Omental fat pad (tissue), 3 donors: ENCODE measurements at regions not wholly inside any gene's neighbourhood (a gene's known extent, or its start where the extent isn't known, plus 50 kb on each side); places are given as distances from the start of the nearest gene placed in this dataset.
"Not testable (repeated sequence)": the region's sequence is repeated elsewhere in the genome, so short reads cannot be mapped to it uniquely, and the experiment has no call there.

Experiments used
- ATAC-seq: fragments of 150-250 bp; one replicate; pipeline ENCODE4 v1.9.1; 2016; ENCODE audit warnings: mild to moderate bottlenecking, moderate library complexity; ENCODE audit not compliant: low FRiP score
- DNase-seq: peaks from one replicate; pipeline ENCODE4 v3.0.0-alpha.2; 2019; ENCODE audit warnings: low spot score
- TF ChIP-seq, protein P1 (sequence below), 3 donors: fragments of 450-650 bp; IDR thresholded peaks; one replicate each; pipeline ENCODE4 v1.5.1; 2016 to 2017; ENCODE audit warnings: antibody characterized with exemption in 3 of 3, mild to moderate bottlenecking in 3 of 3, moderate library complexity in 2 of 3

DNA sequence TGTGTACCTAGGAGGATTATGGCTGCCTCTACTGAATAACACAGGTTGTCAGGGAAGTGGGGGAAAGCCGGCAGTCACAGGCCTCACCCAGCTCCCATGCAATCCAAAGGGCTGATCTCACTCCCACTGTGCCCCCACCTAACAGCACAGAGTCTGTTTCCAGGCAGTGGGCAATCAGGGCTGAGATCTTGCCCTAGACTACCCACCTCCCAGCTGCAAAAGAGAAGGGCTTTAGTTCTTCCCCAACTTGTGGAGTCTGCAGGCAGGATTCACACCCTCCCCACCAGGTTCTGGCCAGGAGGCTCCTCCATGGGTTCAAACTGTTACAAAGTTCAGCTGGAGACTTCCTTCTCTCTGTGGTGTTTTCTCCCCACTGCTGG lies 66.0 kb upstream of the OLIG3 start:
- no peak for DNase-seq
- no peak for ATAC-seq
- TF ChIP-seq, protein P1, sequence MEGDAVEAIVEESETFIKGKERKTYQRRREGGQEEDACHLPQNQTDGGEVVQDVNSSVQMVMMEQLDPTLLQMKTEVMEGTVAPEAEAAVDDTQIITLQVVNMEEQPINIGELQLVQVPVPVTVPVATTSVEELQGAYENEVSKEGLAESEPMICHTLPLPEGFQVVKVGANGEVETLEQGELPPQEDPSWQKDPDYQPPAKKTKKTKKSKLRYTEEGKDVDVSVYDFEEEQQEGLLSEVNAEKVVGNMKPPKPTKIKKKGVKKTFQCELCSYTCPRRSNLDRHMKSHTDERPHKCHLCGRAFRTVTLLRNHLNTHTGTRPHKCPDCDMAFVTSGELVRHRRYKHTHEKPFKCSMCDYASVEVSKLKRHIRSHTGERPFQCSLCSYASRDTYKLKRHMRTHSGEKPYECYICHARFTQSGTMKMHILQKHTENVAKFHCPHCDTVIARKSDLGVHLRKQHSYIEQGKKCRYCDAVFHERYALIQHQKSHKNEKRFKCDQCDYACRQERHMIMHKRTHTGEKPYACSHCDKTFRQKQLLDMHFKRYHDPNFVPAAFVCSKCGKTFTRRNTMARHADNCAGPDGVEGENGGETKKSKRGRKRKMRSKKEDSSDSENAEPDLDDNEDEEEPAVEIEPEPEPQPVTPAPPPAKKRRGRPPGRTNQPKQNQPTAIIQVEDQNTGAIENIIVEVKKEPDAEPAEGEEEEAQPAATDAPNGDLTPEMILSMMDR (IDR thresholded peaks at IDR 0.05): no peak

- TF ChIP-seq, protein P1 (IDR thresholded peaks at IDR 0.05): no peak
- ATAC-seq (no peak), DNase-seq (no peak)
Measured at GRCh38 chr6:137568067-137568466, 73.9 kb upstream of the OLIG3 start.

DNA sequence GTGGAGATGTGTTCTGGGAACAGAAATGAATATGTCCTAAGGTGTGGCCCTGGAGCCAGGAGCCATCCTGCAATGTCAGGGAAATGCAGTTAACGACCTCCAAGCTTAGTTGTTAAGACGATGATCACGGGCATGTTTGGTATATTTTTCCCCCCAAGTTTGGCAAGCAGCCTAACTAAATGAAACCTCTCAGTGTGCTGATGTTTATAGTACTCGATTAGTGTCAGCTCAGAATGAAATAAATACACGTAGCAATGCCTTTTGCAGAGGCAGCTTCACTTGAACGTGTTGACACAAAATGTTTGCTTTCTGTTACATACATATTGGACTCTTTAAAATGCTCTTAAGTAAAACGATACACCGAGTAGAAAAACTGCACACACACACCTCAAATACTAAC lies 76.2 kb upstream of the OLIG3 start:
- TF ChIP-seq, protein P1 (IDR thresholded peaks at IDR 0.05): no peak
- DNase-seq (no peak), ATAC-seq (no peak)

GRCh38 chr6:137571854-137572253 lies 77.7 kb upstream of the OLIG3 start:
- peak; percentile 27 for DNase-seq
- ATAC-seq: no peak
- TF ChIP-seq, protein P1 (IDR thresholded peaks at IDR 0.05): no peak

DNA sequence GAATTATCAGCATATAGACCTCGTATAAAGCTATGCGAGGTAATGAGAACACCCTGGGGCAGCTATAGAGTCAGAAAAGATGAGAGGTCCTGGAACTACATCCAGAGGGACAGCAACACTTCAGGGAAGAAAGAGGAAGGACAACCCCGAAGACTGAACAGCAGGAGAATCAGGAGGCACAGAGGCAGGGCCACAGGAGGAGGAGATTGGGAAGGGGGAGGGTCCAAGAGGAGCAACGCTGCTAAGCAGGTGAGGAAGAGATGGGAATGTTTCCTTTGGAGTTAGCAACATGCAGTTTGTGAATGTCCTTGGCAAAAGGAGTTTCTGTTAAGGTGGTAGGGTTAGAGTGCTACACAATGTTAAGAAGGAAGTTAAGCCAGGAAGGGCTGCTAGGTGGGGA lies 79.5 kb upstream of the OLIG3 start:
- TF ChIP-seq, protein P1 (IDR thresholded peaks at IDR 0.05): no peak
- DNase-seq (no peak), ATAC-seq (no peak)

DNA sequence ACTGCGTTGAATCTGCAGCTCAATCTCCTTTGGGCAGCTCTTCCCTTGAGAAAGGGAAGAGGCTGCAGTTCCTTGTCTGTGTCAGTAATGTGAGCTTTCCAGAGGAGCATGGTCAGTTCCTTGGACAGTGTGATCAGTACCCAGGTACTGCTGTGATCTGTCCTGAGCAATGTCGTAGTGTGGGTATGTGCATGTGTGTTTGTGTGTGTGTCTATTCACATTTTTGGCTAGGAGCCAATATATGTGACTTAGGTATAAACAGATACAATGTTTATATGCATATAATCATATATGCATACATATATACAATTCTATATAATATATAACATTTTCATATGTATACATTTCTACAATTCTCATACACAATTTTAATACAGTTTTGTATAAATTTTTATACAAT lies 85.4 kb upstream of the OLIG3 start:
- TF ChIP-seq, protein P1 (IDR thresholded peaks at IDR 0.05): no peak
- ATAC-seq (no peak), DNase-seq (no peak)

DNA sequence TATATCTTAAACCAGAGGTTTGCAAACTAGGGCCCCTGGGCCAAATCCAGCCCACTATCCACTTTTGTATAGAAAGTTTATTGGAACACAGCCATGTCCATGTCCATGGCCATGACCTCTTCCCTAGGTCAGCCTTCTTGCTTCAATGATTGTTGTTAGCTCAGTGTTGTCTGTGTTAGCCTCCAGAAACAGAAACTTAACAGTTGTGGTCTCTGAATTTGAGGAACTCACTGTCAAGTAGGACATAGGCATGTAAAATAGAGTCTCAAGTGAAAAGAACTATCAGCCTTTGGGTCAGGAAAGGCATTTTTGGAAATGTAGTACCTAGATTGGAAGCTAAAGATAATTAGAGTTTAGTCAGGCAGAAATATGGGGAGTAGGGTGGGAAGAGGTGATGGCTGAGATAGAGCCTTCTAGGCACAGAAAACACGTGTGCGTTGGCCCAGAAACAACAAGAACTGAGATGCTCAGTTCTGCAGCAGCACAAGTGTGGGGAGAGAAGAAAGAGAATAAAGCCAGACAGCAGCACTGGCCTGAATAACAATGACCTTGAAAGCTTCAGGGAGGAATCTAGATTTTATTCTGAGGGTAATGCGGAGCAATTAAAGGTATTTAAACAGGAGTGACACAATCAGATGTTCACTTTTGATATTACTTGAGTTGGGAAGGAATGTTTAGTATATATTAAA lies 87.0 kb upstream of the OLIG3 start:
- TF ChIP-seq, protein P1 (IDR thresholded peaks at IDR 0.05): no peak
- ATAC-seq (no peak), DNase-seq (no peak)

GRCh38 chr6:137583519-137583918 lies 89.3 kb upstream of the OLIG3 start:
- not testable (repeated sequence) for DNase-seq, ATAC-seq
